Trophoblast cell (in vitro differentiated cells and primary cell): ENCODE measurements at regions not wholly inside any gene's neighbourhood (a gene's known extent, or its start where the extent isn't known, plus 50 kb on each side); places are given as distances from the start of the nearest gene placed in this dataset.

Experiments used
- DNase-seq, 2 donors: peaks; one replicate each; pipeline ENCODE4 v3.0.0-alpha.2; 2016
- H2AFZ ChIP-seq: 2 replicates; pipeline ENCODE4 v1.6.1; 2013; ENCODE audit warnings: low read length, moderate library complexity, mild to moderate bottlenecking; ENCODE audit not compliant: insufficient read depth, poor library complexity
- H2AK5ac ChIP-seq: 2 replicates; pipeline ENCODE4 v1.6.1; 2013; ENCODE audit warnings: mild to moderate bottlenecking, low read length
- H2BK120ac ChIP-seq: 2 replicates; pipeline ENCODE4 v1.6.1; 2013; ENCODE audit warnings: low read length, mild to moderate bottlenecking, moderate library complexity; ENCODE audit not compliant: insufficient read depth, poor library complexity
- H2BK12ac ChIP-seq: 2 replicates; pipeline ENCODE4 v1.6.1; 2013; ENCODE audit warnings: mild to moderate bottlenecking, low read length, moderate library complexity
- H2BK5ac ChIP-seq: 2 replicates; pipeline ENCODE4 v1.6.1; 2013; ENCODE audit warnings: low read length, low read depth, moderate library complexity, mild to moderate bottlenecking; ENCODE audit not compliant: poor library complexity
- H3K14ac ChIP-seq: 2 replicates; pipeline ENCODE4 v1.6.1; 2013; ENCODE audit warnings: mild to moderate bottlenecking, low read length
- H3K18ac ChIP-seq: 2 replicates; pipeline ENCODE4 v1.6.1; 2013; ENCODE audit warnings: mild to moderate bottlenecking, low read length
- H3K23ac ChIP-seq: 2 replicates; pipeline ENCODE4 v1.6.1; 2013; ENCODE audit warnings: low read length
- H3K27ac ChIP-seq: 2 replicates; pipeline ENCODE4 v1.5.1; 2013; ENCODE audit warnings: low read depth, mild to moderate bottlenecking, inconsistent platforms, low read length, moderate library complexity
- H3K27me3 ChIP-seq: 2 replicates; pipeline ENCODE4 v1.6.1; 2013; ENCODE audit warnings: inconsistent platforms, mild to moderate bottlenecking, low read length, moderate library complexity; ENCODE audit not compliant: insufficient read depth
- H3K36me3 ChIP-seq, 2 experiments: 1 replicate in 1 of 2; 2 replicates in 1 of 2; pipeline ENCODE4 v1.6.1; 2013; ENCODE audit warnings: low read length in 2 of 2, mild to moderate bottlenecking in 2 of 2, moderate library complexity in 1 of 2; ENCODE audit not compliant: insufficient read depth in 2 of 2, control insufficient read depth in 1 of 2
- H3K4ac ChIP-seq: 2 replicates; pipeline ENCODE4 v1.6.1; 2013; ENCODE audit warnings: low read depth, mild to moderate bottlenecking, low read length, moderate library complexity
- H3K4me1 ChIP-seq, 2 experiments: 1 replicate in 1 of 2; 2 replicates in 1 of 2; pipeline ENCODE4 v1.6.1; 2013; ENCODE audit warnings: low read length in 2 of 2, mild to moderate bottlenecking in 2 of 2, moderate library complexity in 1 of 2; ENCODE audit not compliant: insufficient read depth in 2 of 2, control insufficient read depth in 1 of 2
- H3K4me2 ChIP-seq: 2 replicates; pipeline ENCODE4 v1.6.1; 2013; ENCODE audit warnings: inconsistent platforms, mild to moderate bottlenecking, low read length, moderate library complexity
- H3K4me3 ChIP-seq: 2 replicates; pipeline ENCODE4 v1.5.1; 2013; ENCODE audit warnings: mild to moderate bottlenecking, low read depth, low read length, inconsistent platforms
- H3K79me1 ChIP-seq: one replicate; pipeline ENCODE4 v1.6.1; 2013; ENCODE audit warnings: low read length
- H3K79me2 ChIP-seq: 2 replicates; pipeline ENCODE4 v1.6.1; 2013; ENCODE audit warnings: low read length, mild to moderate bottlenecking; ENCODE audit not compliant: control insufficient read depth, insufficient read depth, poor library complexity
- H3K9ac ChIP-seq: 2 replicates; pipeline ENCODE4 v1.6.1; 2013; ENCODE audit warnings: mild to moderate bottlenecking, low read length
- H3K9me3 ChIP-seq: 2 replicates; pipeline ENCODE4 v1.6.1; 2013; ENCODE audit warnings: low read depth, mild to moderate bottlenecking, control low read depth, inconsistent platforms, low read length; ENCODE audit not compliant: insufficient read depth
- H4K12ac ChIP-seq: 2 replicates; pipeline ENCODE4 v1.6.1; 2013; ENCODE audit warnings: low read depth, mild to moderate bottlenecking, low read length, moderate library complexity
- H4K8ac ChIP-seq: 2 replicates; pipeline ENCODE4 v1.6.1; 2013; ENCODE audit warnings: low read depth, mild to moderate bottlenecking, low read length, moderate library complexity
- H4K91ac ChIP-seq: one replicate; pipeline ENCODE4 v1.6.1; 2013; ENCODE audit warnings: low read depth, mild to moderate bottlenecking, low read length, moderate library complexity
- WGBS: extraction: QIAGEN DNeasy Blood & Tissue Kit; methylation state at CpG from one replicate; pipeline ENCODE4 v1.1.7; 2013; ENCODE audit warnings: missing lambda C conversion rate; ENCODE audit not compliant: insufficient read length, insufficient coverage; ENCODE audit errors: extremely low coverage; 5-methylcytosine and 5-hydroxymethylcytosine counted together

DNA sequence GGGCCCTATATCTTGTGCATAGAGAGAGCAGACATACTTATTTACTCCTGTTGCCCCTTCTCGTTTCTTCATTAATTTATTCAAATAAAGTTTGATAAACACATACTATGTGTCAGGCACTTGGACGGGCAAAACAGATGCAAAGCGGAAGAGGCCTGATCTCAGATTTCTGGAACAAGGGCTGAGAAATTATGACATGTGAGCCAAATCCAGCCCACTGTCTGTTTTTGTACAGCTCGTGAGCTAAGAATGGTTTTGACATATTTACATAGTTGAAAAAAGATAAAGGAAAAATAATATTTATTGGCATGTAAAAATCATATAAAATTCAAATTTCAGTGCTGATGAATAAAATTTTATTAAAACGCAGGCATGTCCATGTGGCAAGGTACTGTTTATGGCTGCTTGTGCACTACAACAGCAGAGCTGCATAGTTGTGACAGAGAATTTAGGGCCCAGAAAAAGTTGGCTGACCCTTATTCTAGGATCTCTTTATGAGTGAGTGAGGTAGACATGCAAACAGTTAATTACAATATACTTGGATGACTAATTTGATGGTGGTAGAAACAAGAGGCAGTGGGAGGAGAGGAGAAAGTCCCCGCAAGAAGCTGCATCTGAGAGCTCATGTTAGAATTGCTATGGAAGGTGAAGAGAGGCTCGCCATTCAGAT is 68.1 kb upstream of the ITPRID1 start:
- H3K4me2 ChIP-seq = no peak overlapping the region
- no peak overlapping the region for H4K8ac ChIP-seq
- no peak overlapping the region for H3K4ac ChIP-seq
- no peak overlapping the region for H2BK5ac ChIP-seq
- H4K12ac ChIP-seq = no peak overlapping the region
- H3K79me2 ChIP-seq = no peaks in the 10 kb centered on the region
- no peak overlapping the region for H2BK120ac ChIP-seq
- DNase-seq = no peak
- H3K18ac ChIP-seq = no peak overlapping the region
- H3K4me1 ChIP-seq = no peaks in the 10 kb centered on the region
- no peak overlapping the region for H2AFZ ChIP-seq
- no peak overlapping the region for H3K23ac ChIP-seq
- no peak overlapping the region for H2BK12ac ChIP-seq
- H3K79me1 ChIP-seq = no peaks in the 10 kb centered on the region
- H4K91ac ChIP-seq = no peak overlapping the region
- no peaks in the 10 kb centered on the region for H3K27me3 ChIP-seq
- no peak overlapping the region for H3K4me3 ChIP-seq
- no peak overlapping the region for H3K14ac ChIP-seq
- H3K9me3 ChIP-seq = no peaks in the 10 kb centered on the region
- no peak overlapping the region for H2AK5ac ChIP-seq
- no peak overlapping the region for H3K9ac ChIP-seq
- H3K36me3 ChIP-seq = no peaks in the 10 kb centered on the region
- no peak overlapping the region for H3K27ac ChIP-seq
- no CpG with 5 or more reads among the region's 7 CpGs for WGBS

DNA sequence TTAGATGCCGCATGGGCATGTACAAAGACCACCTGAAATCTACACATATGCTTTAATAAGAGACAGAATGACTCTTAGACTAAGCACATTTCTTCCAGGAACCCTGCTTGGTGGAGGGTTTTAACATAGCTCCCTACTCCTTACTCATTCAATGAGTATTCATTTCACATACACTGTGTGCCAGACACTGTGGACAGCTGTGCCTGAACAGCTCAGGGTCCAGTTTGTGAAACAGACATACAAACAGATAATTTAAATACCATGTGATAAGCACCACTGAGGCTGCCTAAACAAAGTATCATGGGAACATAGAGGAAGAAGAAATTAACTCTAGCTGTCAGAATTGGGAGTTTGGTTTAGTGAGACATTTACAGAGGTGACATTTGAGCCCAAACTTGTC is 65.2 kb upstream of the ITPRID1 start:
- no peak overlapping the region for H3K9ac ChIP-seq
- WGBS = no CpG with 5 or more reads among the region's 1 CpG

GRCh38 chr7:31455844-31456243 is 58.0 kb upstream of the ITPRID1 start:
- H4K12ac ChIP-seq = no peak overlapping the region
- H3K9ac ChIP-seq = no peak overlapping the region
- no peak overlapping the region for H3K4me2 ChIP-seq
- H2BK120ac ChIP-seq = no peak overlapping the region
- H3K79me2 ChIP-seq = no peaks in the 10 kb centered on the region
- no peak overlapping the region for H3K18ac ChIP-seq
- no peak overlapping the region for H3K4me3 ChIP-seq
- no CpG with 5 or more reads among the region's 5 CpGs for WGBS
- H3K14ac ChIP-seq = no peak overlapping the region
- no peak overlapping the region for H3K27ac ChIP-seq
- H3K23ac ChIP-seq = no peak overlapping the region
- no peak overlapping the region for H2AK5ac ChIP-seq
- DNase-seq = no peak
- H3K9me3 ChIP-seq = no peaks in the 10 kb centered on the region
- no peaks in the 10 kb centered on the region for H3K36me3 ChIP-seq
- no peaks in the 10 kb centered on the region for H3K4me1 ChIP-seq
- no peaks in the 10 kb centered on the region for H3K79me1 ChIP-seq
- no peak overlapping the region for H2BK5ac ChIP-seq
- no peak overlapping the region for H2BK12ac ChIP-seq
- no peak overlapping the region for H2AFZ ChIP-seq
- H4K91ac ChIP-seq = no peak overlapping the region
- no peak overlapping the region for H3K4ac ChIP-seq
- H3K27me3 ChIP-seq = no peaks in the 10 kb centered on the region
- no peak overlapping the region for H4K8ac ChIP-seq

More for the DNA sequence above, 65.2 kb upstream of the ITPRID1 start:
- H2BK5ac ChIP-seq = no peak overlapping the region
- no peaks in the 10 kb centered on the region for H3K36me3 ChIP-seq
- no peak overlapping the region for H3K27ac ChIP-seq
- H4K8ac ChIP-seq = no peak overlapping the region
- no peak overlapping the region for H3K4me3 ChIP-seq
- no peak overlapping the region for H2AFZ ChIP-seq
- no peaks in the 10 kb centered on the region for H3K79me1 ChIP-seq
- no peak overlapping the region for H2BK12ac ChIP-seq
- DNase-seq = no peak
- H2AK5ac ChIP-seq = no peak overlapping the region
- no peak overlapping the region for H4K91ac ChIP-seq
- H3K4me2 ChIP-seq = no peak overlapping the region
- no peak overlapping the region for H3K23ac ChIP-seq
- no peak overlapping the region for H2BK120ac ChIP-seq
- H3K14ac ChIP-seq = no peak overlapping the region
- H4K12ac ChIP-seq = no peak overlapping the region
- H3K18ac ChIP-seq = no peak overlapping the region
- H3K79me2 ChIP-seq = no peaks in the 10 kb centered on the region
- no peak overlapping the region for H3K4ac ChIP-seq
- H3K4me1 ChIP-seq = no peaks in the 10 kb centered on the region
- H3K9me3 ChIP-seq = no peaks in the 10 kb centered on the region
- no peaks in the 10 kb centered on the region for H3K27me3 ChIP-seq

GRCh38 chr7:31456646-31457368 is 57.1 kb upstream of the ITPRID1 start:
- Histone ChIP-seq H3K27me3 (no peaks in the 10 kb centered on the region), H3K4me1 (no peaks in the 10 kb centered on the region), H4K12ac (no peak overlapping the region), H3K36me3 (no peaks in the 10 kb centered on the region), H3K4me3 (no peak overlapping the region), H2BK12ac (no peak overlapping the region), H3K23ac (no peak overlapping the region), H3K9ac (no peak overlapping the region), H3K27ac (no peak overlapping the region), H2AFZ (no peak overlapping the region), H3K9me3 (no peaks in the 10 kb centered on the region), H3K14ac (no peak overlapping the region), H3K79me2 (no peaks in the 10 kb centered on the region), H4K8ac (no peak overlapping the region), H2AK5ac (no peak overlapping the region), H4K91ac (no peak overlapping the region), H3K18ac (no peak overlapping the region), H3K4ac (no peak overlapping the region), H2BK5ac (no peak overlapping the region), H2BK120ac (no peak overlapping the region), H3K79me1 (no peaks in the 10 kb centered on the region), H3K4me2 (no peak overlapping the region)
- DNase-seq = no peak
- WGBS = no CpG with 5 or more reads among the region's 15 CpGs
